ENCODE measurements at regions not wholly inside any gene's neighbourhood (a gene's known extent, or its start where the extent isn't known, plus 50 kb on each side); places are given as distances from the start of the nearest gene placed in this dataset.

GRCh38 chr2:107392241-107392704 is 434.4 kb upstream of the RGPD4 start:
- H3K4me3 ChIP-seq, result no peak overlapping the region
- TF ChIP-seq CTCF (IDR thresholded peaks at IDR 0.05) (no peak), EP300 (IDR thresholded peaks at IDR 0.05) (no peak), POLR2A (IDR thresholded peaks at IDR 0.05) (no peak), POLR2AphosphoS5 (IDR thresholded peaks at IDR 0.05) (no peak)
- no peaks in the 10 kb centered on the region for H3K9me3 ChIP-seq
- H3K27me3 ChIP-seq, result no peaks in the 10 kb centered on the region
- intact Hi-C loops (cut with DNase I; ENCODE audit: low total_unique reads), result no loop called here
- no peaks in the 10 kb centered on the region for H3K36me3 ChIP-seq
- H3K27ac ChIP-seq, result no peak overlapping the region
- DNase-seq, result no peak
- no peaks in the 10 kb centered on the region for H3K4me1 ChIP-seq
- 94 to 98% (median 95%) methylated on average over 11 to 32 of the region's 32 CpGs for WGBS, 5 donors

DNA sequence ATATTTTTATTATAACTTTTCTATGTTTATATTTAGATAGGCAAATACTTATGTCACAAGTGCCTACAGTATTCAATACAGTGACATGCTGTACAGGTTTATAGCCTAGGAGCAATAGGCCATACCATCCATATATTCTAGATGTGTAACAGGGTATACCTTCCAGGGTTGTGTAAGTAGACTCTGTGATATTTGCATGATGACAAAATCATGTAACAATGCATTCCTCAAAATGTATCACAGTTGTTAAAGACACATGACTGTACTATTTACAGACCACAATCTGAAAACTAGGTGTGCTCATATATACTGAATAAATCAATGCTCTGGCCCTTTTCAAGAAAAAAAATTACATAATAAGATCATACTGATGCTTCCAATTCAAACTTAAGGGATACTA is 433.2 kb upstream of the RGPD4 start:
- H3K36me3 ChIP-seq, result no peaks in the 10 kb centered on the region
- DNase-seq, result no peak
- intact Hi-C loops (cut with DNase I; ENCODE audit: low total_unique reads), result no loop called here
- no peaks in the 10 kb centered on the region for H3K27me3 ChIP-seq
- H3K27ac ChIP-seq, result no peak overlapping the region
- TF ChIP-seq POLR2AphosphoS5 (IDR thresholded peaks at IDR 0.05) (no peak), CTCF (IDR thresholded peaks at IDR 0.05) (no peak), POLR2A (IDR thresholded peaks at IDR 0.05) (no peak), EP300 (IDR thresholded peaks at IDR 0.05) (no peak)
- no peaks in the 10 kb centered on the region for H3K9me3 ChIP-seq
- H3K4me1 ChIP-seq, result no peaks in the 10 kb centered on the region
- no peak overlapping the region for H3K4me3 ChIP-seq

- no peak for DNase-seq
- intact Hi-C loops (cut with DNase I; ENCODE audit: low total_unique reads), result no loop called here
Observed at GRCh38 chr2:107398683-107399082, 428.0 kb upstream of the RGPD4 start.

DNA sequence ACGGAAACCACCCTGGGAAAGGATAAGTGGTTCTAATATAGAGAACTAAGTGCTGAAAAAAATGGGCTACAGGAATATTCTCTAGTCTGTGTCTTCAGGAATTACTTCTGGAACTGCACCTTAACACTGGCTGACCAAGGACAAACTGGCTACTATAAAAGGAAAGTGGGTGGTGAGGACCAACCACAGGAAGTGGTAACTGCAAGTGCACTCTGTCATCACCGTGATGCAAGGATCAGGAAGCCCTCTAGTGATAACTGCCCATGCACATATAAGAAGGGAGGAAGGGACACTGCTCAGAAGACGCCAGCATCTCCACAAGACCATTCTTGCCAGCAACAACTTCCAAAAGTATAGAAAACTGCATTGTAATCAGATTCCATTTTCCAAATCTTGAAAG is 424.4 kb upstream of the RGPD4 start:
- 64 to 73% (median 66%) methylated on average over 3 of the region's 3 CpGs for WGBS, 5 donors
- TF ChIP-seq POLR2AphosphoS5 (IDR thresholded peaks at IDR 0.05) (no peak), POLR2A (IDR thresholded peaks at IDR 0.05) (no peak), EP300 (IDR thresholded peaks at IDR 0.05) (no peak), CTCF (IDR thresholded peaks at IDR 0.05) (no peak)
- peaks cover 0 to 7% (median 0%) of the 10 kb centered on the region in 4 donors for H3K4me1 ChIP-seq

More at GRCh38 chr2:107398683-107399082, 428.0 kb upstream of the RGPD4 start:
- no peaks in the 10 kb centered on the region for H3K4me1 ChIP-seq
- no peaks in the 10 kb centered on the region for H3K27me3 ChIP-seq
- WGBS, 5 donors, result 83 to 98% (median 93%) methylated on average over 1 of the region's 1 CpG
- H3K36me3 ChIP-seq, result no peaks in the 10 kb centered on the region
- no peak for TF ChIP-seq POLR2AphosphoS5 (IDR thresholded peaks at IDR 0.05)
- no peak for TF ChIP-seq POLR2A (IDR thresholded peaks at IDR 0.05)
- TF ChIP-seq CTCF (IDR thresholded peaks at IDR 0.05), result no peak
- TF ChIP-seq EP300 (IDR thresholded peaks at IDR 0.05), result no peak
- H3K4me3 ChIP-seq, result no peak overlapping the region
- no peaks in the 10 kb centered on the region for H3K9me3 ChIP-seq
- H3K27ac ChIP-seq, result no peak overlapping the region

More for the DNA sequence above, 424.4 kb upstream of the RGPD4 start:
- no peaks in the 10 kb centered on the region for H3K36me3 ChIP-seq
- H3K4me3 ChIP-seq, result no peak overlapping the region
- H3K9me3 ChIP-seq, result no peaks in the 10 kb centered on the region
- no peaks in the 10 kb centered on the region for H3K27me3 ChIP-seq
- no peak overlapping the region for H3K27ac ChIP-seq
- no peak for DNase-seq
- intact Hi-C loops (cut with DNase I; ENCODE audit: low total_unique reads), result no loop called here

All from stomach (tissue), 8 donors.